Fibroblast of lung (primary cell): ENCODE measurements at regions not wholly inside any gene's neighbourhood (a gene's known extent, or its start where the extent isn't known, plus 50 kb on each side); places are given as distances from the start of the nearest gene placed in this dataset.

Experiments
- DNase-seq, 2 donors: peaks; one replicate each; pipeline versions ENCODE4 v3.0.0 to v3.0.0-alpha.2; 2010; ENCODE audit warnings: low read depth in 2 of 2
- H2AFZ ChIP-seq: 2 replicates; pipeline ENCODE4 v1.5.1; 2012; ENCODE audit warnings: low read length, control low read depth, inconsistent platforms
- H3K27ac ChIP-seq: 2 replicates; pipeline ENCODE4 v1.5.1; 2011; ENCODE audit warnings: low read length, control low read depth; ENCODE audit not compliant: insufficient read depth
- H3K27me3 ChIP-seq: 2 replicates; pipeline ENCODE4 v1.5.1; 2011; ENCODE audit warnings: mild to moderate bottlenecking, low read length; ENCODE audit not compliant: control insufficient read depth, insufficient read depth
- H3K36me3 ChIP-seq: 2 replicates; pipeline ENCODE4 v1.5.1; 2011; ENCODE audit warnings: low read length; ENCODE audit not compliant: control insufficient read depth, insufficient read depth
- H3K4me1 ChIP-seq: 2 replicates; pipeline ENCODE4 v1.5.1; 2011; ENCODE audit warnings: low read length; ENCODE audit not compliant: control insufficient read depth, insufficient read depth; ENCODE audit errors: extremely low read depth
- H3K4me2 ChIP-seq: 2 replicates; pipeline ENCODE4 v1.5.1; 2011; ENCODE audit warnings: low read length, control low read depth; ENCODE audit not compliant: insufficient read depth; ENCODE audit errors: extremely low read depth
- H3K4me3 ChIP-seq, 4 experiments: fragments of 200-600 bp in 1 of 4; sonication (generic) in 1 of 4; replicated peaks in 1 of 4; 2 replicates each; pipeline ENCODE4 v1.5.1; 2011 to 2016; ENCODE audit warnings: low read length in 4 of 4, low read depth in 3 of 4, mild to moderate bottlenecking in 3 of 4, control low read depth in 2 of 4, inconsistent platforms in 1 of 4, mixed read lengths in 1 of 4; ENCODE audit not compliant: insufficient read depth in 1 of 4; ENCODE audit errors: control extremely low read depth in 1 of 4
- H3K79me2 ChIP-seq: 2 replicates; pipeline ENCODE4 v1.5.1; 2012; ENCODE audit warnings: mild to moderate bottlenecking, low read length, inconsistent platforms; ENCODE audit not compliant: control insufficient read depth, insufficient read depth
- H3K9ac ChIP-seq: 2 replicates; pipeline ENCODE4 v1.5.1; 2011; ENCODE audit warnings: mild to moderate bottlenecking, low read length, control low read depth; ENCODE audit not compliant: insufficient read depth
- H3K9me3 ChIP-seq: 2 replicates; pipeline ENCODE4 v1.5.1; 2012; ENCODE audit warnings: low read depth, low read length; ENCODE audit not compliant: control insufficient read depth, insufficient read depth
- H4K20me1 ChIP-seq: 2 replicates; pipeline ENCODE4 v1.5.1; 2011; ENCODE audit warnings: low read length; ENCODE audit not compliant: control insufficient read depth, insufficient read depth; ENCODE audit errors: extremely low read depth
- CTCF ChIP-seq, 2 donors: IDR thresholded peaks in 1 of 2; conservative IDR thresholded peaks in 1 of 2; 1 replicate in 1 of 2; 2 replicates in 1 of 2; pipeline ENCODE4 v1.5.1; 2011 to 2012; ENCODE audit warnings: low read length in 2 of 2, control low read depth in 1 of 2, inconsistent platforms in 1 of 2, low read depth in 1 of 2, mild to moderate bottlenecking in 1 of 2
- EZH2 ChIP-seq: IDR thresholded peaks from 2 replicates; pipeline ENCODE4 v1.5.1; 2012; ENCODE audit warnings: low read length, control low read depth, mild to moderate bottlenecking; ENCODE audit errors: missing control alignments

- H3K27me3 ChIP-seq, result no peaks in the 10 kb centered on the region
- DNase-seq, result no peak
- H3K4me2 ChIP-seq, result no peak overlapping the region
- no peaks in the 10 kb centered on the region for H3K79me2 ChIP-seq
- H2AFZ ChIP-seq, result no peak overlapping the region
- H3K36me3 ChIP-seq, result no peaks in the 10 kb centered on the region
- H3K4me1 ChIP-seq, result peaks cover 7% of the 10 kb centered on the region
- no peak overlapping the region for H3K27ac ChIP-seq
- H3K4me3 ChIP-seq, result no peak overlapping the region
- H3K9me3 ChIP-seq, result no peaks in the 10 kb centered on the region
- TF ChIP-seq EZH2 (no peak), CTCF (conservative IDR thresholded peaks at IDR 0.05 in 1 of 2, IDR thresholded peaks at IDR 0.05 in 1 of 2; ENCODE audit: low read depth in 1 of 2, low read length in 2 of 2) (no peak)
- no peaks in the 10 kb centered on the region for H4K20me1 ChIP-seq
- H3K9ac ChIP-seq, result no peak overlapping the region
These were observed 173.7 kb downstream of the TTC32 start for GRCh38 chr2:19728125-19728524.

GRCh38 chr2:19725392-19725791, 176.4 kb downstream of the TTC32 start:
- Histone ChIP-seq H3K4me2 (no peak overlapping the region), H3K79me2 (no peaks in the 10 kb centered on the region), H3K9me3 (no peaks in the 10 kb centered on the region), H4K20me1 (no peaks in the 10 kb centered on the region), H3K4me1 (peaks cover 7% of the 10 kb centered on the region), H3K4me3 (no peak overlapping the region), H3K27me3 (no peaks in the 10 kb centered on the region), H2AFZ (no peak overlapping the region), H3K27ac (no peak overlapping the region), H3K36me3 (no peaks in the 10 kb centered on the region), H3K9ac (no peak overlapping the region)
- no peak for TF ChIP-seq CTCF (conservative IDR thresholded peaks at IDR 0.05 in 1 of 2, IDR thresholded peaks at IDR 0.05 in 1 of 2; ENCODE audit: low read depth in 1 of 2, low read length in 2 of 2)
- no peak for TF ChIP-seq EZH2
- DNase-seq, result no peak

- Histone ChIP-seq H3K4me3 (no peak overlapping the region), H3K27ac (peak overlapping the region; percentile 8), H3K9me3 (no peaks in the 10 kb centered on the region), H3K9ac (no peak overlapping the region), H3K79me2 (no peaks in the 10 kb centered on the region), H3K27me3 (no peaks in the 10 kb centered on the region), H2AFZ (no peak overlapping the region), H3K4me1 (peaks cover 7% of the 10 kb centered on the region), H3K36me3 (no peaks in the 10 kb centered on the region), H3K4me2 (no peak overlapping the region), H4K20me1 (no peaks in the 10 kb centered on the region)
- TF ChIP-seq EZH2, result no peak
- no peak for TF ChIP-seq CTCF (conservative IDR thresholded peaks at IDR 0.05 in 1 of 2, IDR thresholded peaks at IDR 0.05 in 1 of 2; ENCODE audit: low read depth in 1 of 2, low read length in 2 of 2)
- DNase-seq, result no peak
These were observed 178.8 kb downstream of the TTC32 start for GRCh38 chr2:19723021-19723420.
